ENCODE measurements at regions not wholly inside any gene's neighbourhood (a gene's known extent, or its start where the extent isn't known, plus 50 kb on each side); places are given as distances from the start of the nearest gene placed in this dataset.

DNA sequence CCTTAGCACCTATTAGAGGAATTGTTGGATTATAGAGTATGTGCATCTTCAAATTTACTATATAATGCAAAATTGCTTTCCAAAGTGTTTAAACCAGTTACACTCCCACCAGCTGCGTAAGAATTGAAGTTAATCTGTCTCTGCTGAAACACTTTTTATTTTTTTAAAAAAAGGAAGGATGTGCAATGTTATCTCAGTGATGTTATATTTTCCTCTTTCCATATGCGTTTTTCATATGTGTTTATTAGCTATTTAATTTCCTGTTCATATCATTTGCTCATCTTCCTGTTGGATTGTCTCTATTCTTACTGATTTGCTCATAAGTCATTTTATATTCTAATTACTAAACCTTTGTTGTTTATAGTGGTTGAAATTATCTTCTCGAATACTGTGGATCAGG lies 63.2 kb upstream of the RFX8 start:
- no peaks in the 10 kb centered on the region for H3K79me2 ChIP-seq (ENCODE audit: insufficient read depth, low read length)
- no peak overlapping the region for H3K27ac ChIP-seq (ENCODE audit: low read depth, low read length)
- no peak overlapping the region for H3K4me3 ChIP-seq (replicated peaks in 1 of 2; ENCODE audit: low read depth in 1 of 2, low read length in 2 of 2)
- ChIA-PET CTCF (no interaction called here), POLR2A (no interaction called here), RAD21 (ENCODE audit: low non-redundant PET in 1 of 2, low total read pairs in 2 of 2, uncharacterized antibody in 2 of 2, unreplicated experiment in 2 of 2) (no interaction called here)
- H3K9ac ChIP-seq (ENCODE audit: low read length), result no peak overlapping the region
- no peaks in the 10 kb centered on the region for H3K36me3 ChIP-seq (ENCODE audit: control insufficient read depth in 1 of 2, insufficient read depth in 2 of 2, low read length in 2 of 2)
- no peaks in the 10 kb centered on the region for H4K20me1 ChIP-seq (ENCODE audit: insufficient read depth)
- H3K4me1 ChIP-seq (ENCODE audit: control insufficient read depth in 1 of 2, insufficient read depth in 2 of 2, low read length in 2 of 2), result no peaks in the 10 kb centered on the region
- intact Hi-C loops (cut with micrococcal nuclease), result no loop called here
- DNase-seq (ENCODE audit: low read depth, low spot score) (no peak), ATAC-seq (no peak)
- no peak overlapping the region for H2AFZ ChIP-seq (ENCODE audit: low read depth, low read length, poor library complexity, severe bottlenecking)
- no peak overlapping the region for H3K4me2 ChIP-seq (ENCODE audit: low read length)
- H3K27me3 ChIP-seq (ENCODE audit: insufficient read depth, low read length), result no peaks in the 10 kb centered on the region
- no peaks in the 10 kb centered on the region for H3K9me2 ChIP-seq (ENCODE audit: insufficient read depth)
- no peak for TF ChIP-seq JUND (IDR thresholded peaks at IDR 0.05)
- BruUV-seq (replicated peaks), result no TSS peak
- H3K9me3 ChIP-seq (ENCODE audit: control insufficient read depth in 1 of 2, insufficient read depth in 1 of 2, low read depth in 1 of 2, low read length in 2 of 2), result no peaks in the 10 kb centered on the region

DNA sequence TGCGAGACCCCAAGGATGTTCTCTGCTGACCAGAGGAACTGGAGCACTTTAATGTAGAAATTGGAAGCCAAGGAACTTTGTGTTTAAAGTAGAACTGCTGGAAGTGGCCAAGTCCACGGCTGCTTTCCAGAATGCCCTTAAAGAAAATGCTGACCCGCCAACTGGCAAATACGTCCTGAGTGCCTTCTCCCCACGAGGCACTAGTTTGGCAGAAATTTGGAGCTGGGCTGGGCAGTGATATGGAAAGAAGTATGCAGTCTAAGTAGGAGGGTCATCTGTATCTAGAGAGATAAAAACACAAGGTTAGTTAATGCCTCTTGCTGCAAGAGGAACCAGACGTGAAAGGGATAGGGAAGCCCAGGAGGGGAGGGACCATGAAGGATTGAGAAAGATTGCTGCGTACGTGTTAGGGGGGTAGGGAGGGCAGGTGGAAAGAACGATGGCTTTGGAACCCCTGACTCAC lies 59.3 kb upstream of the RFX8 start:
- H2AFZ ChIP-seq (ENCODE audit: low read depth, low read length, poor library complexity, severe bottlenecking), result no peak overlapping the region
- no peaks in the 10 kb centered on the region for H3K36me3 ChIP-seq (ENCODE audit: control insufficient read depth in 1 of 2, insufficient read depth in 2 of 2, low read length in 2 of 2)
- H3K27me3 ChIP-seq (ENCODE audit: insufficient read depth, low read length), result no peaks in the 10 kb centered on the region
- ATAC-seq (no peak), DNase-seq (ENCODE audit: low read depth, low spot score) (no peak)
- H3K9me2 ChIP-seq (ENCODE audit: insufficient read depth), result no peaks in the 10 kb centered on the region
- RAD21 ChIA-PET (ENCODE audit: low non-redundant PET in 1 of 2, low total read pairs in 2 of 2, uncharacterized antibody in 2 of 2, unreplicated experiment in 2 of 2), result no interaction called here
- H3K9ac ChIP-seq (ENCODE audit: low read length), result no peak overlapping the region
- no peaks in the 10 kb centered on the region for H4K20me1 ChIP-seq (ENCODE audit: insufficient read depth)
- TF ChIP-seq POLR2A (IDR thresholded peaks at IDR 0.05; ENCODE audit: borderline replicate concordance, extremely low read depth, insufficient read depth, insufficient read length) (no peak), ZFX (IDR thresholded peaks at IDR 0.05) (no peak), CEBPB (IDR thresholded peaks at IDR 0.05; ENCODE audit: low read depth) (no peak), EZH2 (IDR thresholded peaks at IDR 0.05) (no peak), EGR1 (IDR thresholded peaks at IDR 0.05; ENCODE audit: low read depth) (no peak), ELF1 (IDR thresholded peaks at IDR 0.05; ENCODE audit: borderline replicate concordance, low read depth) (no peak), FOSL1 (IDR thresholded peaks at IDR 0.05; ENCODE audit: low read depth) (no peak), JUND (IDR thresholded peaks at IDR 0.05) (no peak), SRF (IDR thresholded peaks at IDR 0.05; ENCODE audit: low read depth) (no peak), SIN3A (IDR thresholded peaks at IDR 0.05; ENCODE audit: low read depth) (no peak)
- TF ChIP-seq, protein P1, sequence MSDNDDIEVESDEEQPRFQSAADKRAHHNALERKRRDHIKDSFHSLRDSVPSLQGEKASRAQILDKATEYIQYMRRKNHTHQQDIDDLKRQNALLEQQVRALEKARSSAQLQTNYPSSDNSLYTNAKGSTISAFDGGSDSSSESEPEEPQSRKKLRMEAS (IDR thresholded peaks at IDR 0.05), result no peak
- TF ChIP-seq, protein P2, sequence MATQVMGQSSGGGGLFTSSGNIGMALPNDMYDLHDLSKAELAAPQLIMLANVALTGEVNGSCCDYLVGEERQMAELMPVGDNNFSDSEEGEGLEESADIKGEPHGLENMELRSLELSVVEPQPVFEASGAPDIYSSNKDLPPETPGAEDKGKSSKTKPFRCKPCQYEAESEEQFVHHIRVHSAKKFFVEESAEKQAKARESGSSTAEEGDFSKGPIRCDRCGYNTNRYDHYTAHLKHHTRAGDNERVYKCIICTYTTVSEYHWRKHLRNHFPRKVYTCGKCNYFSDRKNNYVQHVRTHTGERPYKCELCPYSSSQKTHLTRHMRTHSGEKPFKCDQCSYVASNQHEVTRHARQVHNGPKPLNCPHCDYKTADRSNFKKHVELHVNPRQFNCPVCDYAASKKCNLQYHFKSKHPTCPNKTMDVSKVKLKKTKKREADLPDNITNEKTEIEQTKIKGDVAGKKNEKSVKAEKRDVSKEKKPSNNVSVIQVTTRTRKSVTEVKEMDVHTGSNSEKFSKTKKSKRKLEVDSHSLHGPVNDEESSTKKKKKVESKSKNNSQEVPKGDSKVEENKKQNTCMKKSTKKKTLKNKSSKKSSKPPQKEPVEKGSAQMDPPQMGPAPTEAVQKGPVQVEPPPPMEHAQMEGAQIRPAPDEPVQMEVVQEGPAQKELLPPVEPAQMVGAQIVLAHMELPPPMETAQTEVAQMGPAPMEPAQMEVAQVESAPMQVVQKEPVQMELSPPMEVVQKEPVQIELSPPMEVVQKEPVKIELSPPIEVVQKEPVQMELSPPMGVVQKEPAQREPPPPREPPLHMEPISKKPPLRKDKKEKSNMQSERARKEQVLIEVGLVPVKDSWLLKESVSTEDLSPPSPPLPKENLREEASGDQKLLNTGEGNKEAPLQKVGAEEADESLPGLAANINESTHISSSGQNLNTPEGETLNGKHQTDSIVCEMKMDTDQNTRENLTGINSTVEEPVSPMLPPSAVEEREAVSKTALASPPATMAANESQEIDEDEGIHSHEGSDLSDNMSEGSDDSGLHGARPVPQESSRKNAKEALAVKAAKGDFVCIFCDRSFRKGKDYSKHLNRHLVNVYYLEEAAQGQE (IDR thresholded peaks at IDR 0.05; ENCODE audit: low read depth), result no peak
- TF ChIP-seq, protein P3, sequence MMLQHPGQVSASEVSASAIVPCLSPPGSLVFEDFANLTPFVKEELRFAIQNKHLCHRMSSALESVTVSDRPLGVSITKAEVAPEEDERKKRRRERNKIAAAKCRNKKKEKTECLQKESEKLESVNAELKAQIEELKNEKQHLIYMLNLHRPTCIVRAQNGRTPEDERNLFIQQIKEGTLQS (IDR thresholded peaks at IDR 0.05), result no peak
- intact Hi-C loops (cut with micrococcal nuclease), result no loop called here
- no peak overlapping the region for H3K27ac ChIP-seq (ENCODE audit: low read depth, low read length)
- no TSS peak for BruUV-seq (replicated peaks)
- H3K4me2 ChIP-seq (ENCODE audit: low read length), result no peak overlapping the region
- H3K9me3 ChIP-seq (ENCODE audit: control insufficient read depth in 1 of 2, insufficient read depth in 1 of 2, low read depth in 1 of 2, low read length in 2 of 2), result no peaks in the 10 kb centered on the region
- H3K4me1 ChIP-seq (ENCODE audit: control insufficient read depth in 1 of 2, insufficient read depth in 2 of 2, low read length in 2 of 2), result no peaks in the 10 kb centered on the region
- POLR2A ChIA-PET, result no interaction called here
- CTCF ChIA-PET, result no interaction called here
- H3K4me3 ChIP-seq (replicated peaks in 1 of 2; ENCODE audit: low read depth in 1 of 2, low read length in 2 of 2), result no peak overlapping the region
- H3K79me2 ChIP-seq (ENCODE audit: insufficient read depth, low read length), result no peaks in the 10 kb centered on the region

Data from HCT116 (cell line).